Tibial nerve (tissue), 4 donors: ENCODE measurements at regions not wholly inside any gene's neighbourhood (a gene's known extent, or its start where the extent isn't known, plus 50 kb on each side); places are given as distances from the start of the nearest gene placed in this dataset.

Experiments
- EP300 ChIP-seq, 2 donors: sonication (generic); formaldehyde crosslinking; IDR thresholded peaks; one replicate each; pipeline ENCODE4 v1.6.1; 2017; ENCODE audit warnings: antibody characterized with exemption in 2 of 2, mild to moderate bottlenecking in 1 of 2
- POLR2A ChIP-seq, 2 donors: fragments of 450-650 bp; IDR thresholded peaks; one replicate each; pipeline ENCODE4 v1.6.1; 2017; ENCODE audit warnings: antibody characterized with exemption in 2 of 2, mild to moderate bottlenecking in 2 of 2, moderate library complexity in 2 of 2
- TF ChIP-seq, protein P1 (sequence below), 5 experiments: fragments of 200-600 bp in 3 of 5; fragments of 450-650 bp in 2 of 5; sonication (generic) in 3 of 5; IDR thresholded peaks; one replicate each; pipeline ENCODE4 v1.5.1; 2016 to 2019; ENCODE audit warnings: antibody characterized with exemption in 5 of 5, mild to moderate bottlenecking in 3 of 5, moderate library complexity in 2 of 5

DNA sequence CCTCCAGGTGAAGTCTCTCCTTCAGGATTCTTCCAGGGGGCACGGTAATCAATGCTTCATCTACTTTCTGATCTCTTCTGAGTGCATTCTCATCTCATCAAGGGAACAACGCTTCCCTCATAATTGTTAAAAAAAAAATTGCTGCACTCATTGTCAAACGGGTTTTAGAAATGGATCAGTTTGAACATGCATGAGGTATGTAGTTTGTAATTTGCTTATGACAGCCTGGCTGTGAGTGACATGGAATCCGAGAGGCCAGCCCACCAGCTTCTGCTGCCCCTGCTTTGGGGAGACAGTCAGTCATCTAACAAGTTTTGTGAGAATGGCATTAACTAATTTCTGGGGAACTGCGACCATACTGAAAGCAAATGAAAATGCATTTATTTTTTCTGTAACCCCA is 791.9 kb upstream of the SOX11 start:
- no peak for TF ChIP-seq POLR2A (IDR thresholded peaks at IDR 0.05)
- TF ChIP-seq, protein P1, sequence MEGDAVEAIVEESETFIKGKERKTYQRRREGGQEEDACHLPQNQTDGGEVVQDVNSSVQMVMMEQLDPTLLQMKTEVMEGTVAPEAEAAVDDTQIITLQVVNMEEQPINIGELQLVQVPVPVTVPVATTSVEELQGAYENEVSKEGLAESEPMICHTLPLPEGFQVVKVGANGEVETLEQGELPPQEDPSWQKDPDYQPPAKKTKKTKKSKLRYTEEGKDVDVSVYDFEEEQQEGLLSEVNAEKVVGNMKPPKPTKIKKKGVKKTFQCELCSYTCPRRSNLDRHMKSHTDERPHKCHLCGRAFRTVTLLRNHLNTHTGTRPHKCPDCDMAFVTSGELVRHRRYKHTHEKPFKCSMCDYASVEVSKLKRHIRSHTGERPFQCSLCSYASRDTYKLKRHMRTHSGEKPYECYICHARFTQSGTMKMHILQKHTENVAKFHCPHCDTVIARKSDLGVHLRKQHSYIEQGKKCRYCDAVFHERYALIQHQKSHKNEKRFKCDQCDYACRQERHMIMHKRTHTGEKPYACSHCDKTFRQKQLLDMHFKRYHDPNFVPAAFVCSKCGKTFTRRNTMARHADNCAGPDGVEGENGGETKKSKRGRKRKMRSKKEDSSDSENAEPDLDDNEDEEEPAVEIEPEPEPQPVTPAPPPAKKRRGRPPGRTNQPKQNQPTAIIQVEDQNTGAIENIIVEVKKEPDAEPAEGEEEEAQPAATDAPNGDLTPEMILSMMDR (IDR thresholded peaks at IDR 0.05): no peak
- no peak for TF ChIP-seq EP300 (IDR thresholded peaks at IDR 0.05)
